B cell (primary cell): ENCODE measurements at regions not wholly inside any gene's neighbourhood (a gene's known extent, or its start where the extent isn't known, plus 50 kb on each side); places are given as distances from the start of the nearest gene placed in this dataset.

Experiments used
- EZH2 ChIP-seq: IDR thresholded peaks from 2 replicates; pipeline ENCODE4 v1.6.1; 2012; ENCODE audit warnings: borderline replicate concordance, low read depth, mild to moderate bottlenecking, moderate library complexity, low read length; ENCODE audit not compliant: insufficient read depth, poor library complexity, severe bottlenecking
- TF ChIP-seq, protein P1 (sequence below): fragments of 200-600 bp; IDR thresholded peaks from one replicate; pipeline ENCODE4 v1.8.0; 2022; ENCODE audit warnings: antibody characterized with exemption, mild to moderate bottlenecking

DNA sequence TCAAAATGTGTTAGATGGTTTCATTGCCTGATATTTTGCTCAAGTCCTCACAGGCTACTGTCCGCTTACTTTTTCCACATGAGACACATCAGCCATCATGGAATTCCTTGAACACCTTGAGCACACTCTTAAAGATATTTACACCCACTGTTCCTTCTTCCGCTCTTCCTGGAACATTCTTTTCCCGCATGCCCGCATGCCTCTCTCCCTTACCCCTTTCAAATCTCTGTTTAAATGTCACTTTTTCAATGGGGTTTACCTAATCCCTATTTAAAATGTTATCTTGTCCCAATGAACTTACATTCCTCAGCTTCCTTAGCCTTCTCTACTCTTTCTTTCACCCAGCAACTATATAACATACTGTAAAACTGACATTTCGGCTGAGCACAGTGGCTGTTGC lies 503.3 kb upstream of the PTCHD4 start:
- TF ChIP-seq, protein P1, sequence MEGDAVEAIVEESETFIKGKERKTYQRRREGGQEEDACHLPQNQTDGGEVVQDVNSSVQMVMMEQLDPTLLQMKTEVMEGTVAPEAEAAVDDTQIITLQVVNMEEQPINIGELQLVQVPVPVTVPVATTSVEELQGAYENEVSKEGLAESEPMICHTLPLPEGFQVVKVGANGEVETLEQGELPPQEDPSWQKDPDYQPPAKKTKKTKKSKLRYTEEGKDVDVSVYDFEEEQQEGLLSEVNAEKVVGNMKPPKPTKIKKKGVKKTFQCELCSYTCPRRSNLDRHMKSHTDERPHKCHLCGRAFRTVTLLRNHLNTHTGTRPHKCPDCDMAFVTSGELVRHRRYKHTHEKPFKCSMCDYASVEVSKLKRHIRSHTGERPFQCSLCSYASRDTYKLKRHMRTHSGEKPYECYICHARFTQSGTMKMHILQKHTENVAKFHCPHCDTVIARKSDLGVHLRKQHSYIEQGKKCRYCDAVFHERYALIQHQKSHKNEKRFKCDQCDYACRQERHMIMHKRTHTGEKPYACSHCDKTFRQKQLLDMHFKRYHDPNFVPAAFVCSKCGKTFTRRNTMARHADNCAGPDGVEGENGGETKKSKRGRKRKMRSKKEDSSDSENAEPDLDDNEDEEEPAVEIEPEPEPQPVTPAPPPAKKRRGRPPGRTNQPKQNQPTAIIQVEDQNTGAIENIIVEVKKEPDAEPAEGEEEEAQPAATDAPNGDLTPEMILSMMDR, result no peak
- no peak for TF ChIP-seq EZH2
